ENCODE measurements at regions not wholly inside any gene's neighbourhood (a gene's known extent, or its start where the extent isn't known, plus 50 kb on each side); places are given as distances from the start of the nearest gene placed in this dataset.
"Not testable (repeated sequence)": the region's sequence is repeated elsewhere in the genome, so short reads cannot be mapped to it uniquely, and the experiment has no call there.

GRCh38 chr16:88176591-88177180, 206.1 kb upstream of the ZNF469 start:
- H3K36me3 Mint-ChIP-seq; H3K9me3 Mint-ChIP-seq; H3K27ac ChIP-seq (ENCODE audit: low read length); CTCF ChIA-PET; H3K9me3 ChIP-seq; H3K4me1 Mint-ChIP-seq; H3K4me3 Mint-ChIP-seq; H3K27ac Mint-ChIP-seq; H3K4me1 ChIP-seq (ENCODE audit: control insufficient read depth in 1 of 2, extremely low read depth in 1 of 2, insufficient read depth in 2 of 2, low read length in 2 of 2); DNase-seq; H3K27me3 ChIP-seq (replicated peaks in 1 of 2; ENCODE audit: control insufficient read depth in 2 of 2, extremely low read depth in 1 of 2, insufficient read depth in 2 of 2, low read length in 1 of 2); ATAC-seq (replicated peaks in 1 of 4); H3K36me3 ChIP-seq (ENCODE audit: control insufficient read depth in 2 of 2, extremely low read depth in 1 of 2, insufficient read depth in 1 of 2, low read length in 1 of 2); H3K4me3 ChIP-seq (ENCODE audit: control insufficient read depth in 1 of 2, extremely low read depth in 1 of 2, low read length in 1 of 2); POLR2A ChIA-PET: not testable (repeated sequence)
- WGBS (ENCODE audit: insufficient coverage), result 80% methylated on average over 1 of the region's 23 CpGs
- peaks cover 10% of the 10 kb centered on the region in 2 donors for H3K27me3 Mint-ChIP-seq

- CTCF ChIA-PET, result not testable (repeated sequence)
These were observed 204.5 kb upstream of the ZNF469 start for GRCh38 chr16:88178251-88178650.

GRCh38 chr16:88178896-88179295, 203.9 kb upstream of the ZNF469 start:
- H3K27ac ChIP-seq (ENCODE audit: low read length); CTCF ChIA-PET; ATAC-seq (replicated peaks in 1 of 4); H3K4me3 Mint-ChIP-seq; H3K4me1 ChIP-seq (ENCODE audit: control insufficient read depth in 1 of 2, extremely low read depth in 1 of 2, insufficient read depth in 2 of 2, low read length in 2 of 2); H3K36me3 Mint-ChIP-seq; H3K9me3 Mint-ChIP-seq; H3K4me1 Mint-ChIP-seq; H3K27me3 ChIP-seq (replicated peaks in 1 of 2; ENCODE audit: control insufficient read depth in 2 of 2, extremely low read depth in 1 of 2, insufficient read depth in 2 of 2, low read length in 1 of 2); POLR2A ChIA-PET; H3K9me3 ChIP-seq; H3K27ac Mint-ChIP-seq; H3K36me3 ChIP-seq (ENCODE audit: control insufficient read depth in 2 of 2, extremely low read depth in 1 of 2, insufficient read depth in 1 of 2, low read length in 1 of 2); H3K4me3 ChIP-seq (ENCODE audit: control insufficient read depth in 1 of 2, extremely low read depth in 1 of 2, low read length in 1 of 2); H3K27me3 Mint-ChIP-seq; DNase-seq: not testable (repeated sequence)
- WGBS (ENCODE audit: insufficient coverage), result 76% methylated on average over 10 of the region's 15 CpGs

More at GRCh38 chr16:88178251-88178650, 204.5 kb upstream of the ZNF469 start:
- DNase-seq; POLR2A ChIA-PET; H3K27ac ChIP-seq (ENCODE audit: low read length); H3K27ac Mint-ChIP-seq; H3K27me3 ChIP-seq (replicated peaks in 1 of 2; ENCODE audit: control insufficient read depth in 2 of 2, extremely low read depth in 1 of 2, insufficient read depth in 2 of 2, low read length in 1 of 2); ATAC-seq (replicated peaks in 1 of 4); H3K4me3 Mint-ChIP-seq; H3K4me3 ChIP-seq (ENCODE audit: control insufficient read depth in 1 of 2, extremely low read depth in 1 of 2, low read length in 1 of 2); H3K4me1 Mint-ChIP-seq; H3K36me3 ChIP-seq (ENCODE audit: control insufficient read depth in 2 of 2, extremely low read depth in 1 of 2, insufficient read depth in 1 of 2, low read length in 1 of 2); H3K27me3 Mint-ChIP-seq; H3K4me1 ChIP-seq (ENCODE audit: control insufficient read depth in 1 of 2, extremely low read depth in 1 of 2, insufficient read depth in 2 of 2, low read length in 2 of 2); H3K9me3 ChIP-seq; H3K9me3 Mint-ChIP-seq; H3K36me3 Mint-ChIP-seq: not testable (repeated sequence)
- 33% methylated on average over 3 of the region's 15 CpGs for WGBS (ENCODE audit: insufficient coverage)

DNA sequence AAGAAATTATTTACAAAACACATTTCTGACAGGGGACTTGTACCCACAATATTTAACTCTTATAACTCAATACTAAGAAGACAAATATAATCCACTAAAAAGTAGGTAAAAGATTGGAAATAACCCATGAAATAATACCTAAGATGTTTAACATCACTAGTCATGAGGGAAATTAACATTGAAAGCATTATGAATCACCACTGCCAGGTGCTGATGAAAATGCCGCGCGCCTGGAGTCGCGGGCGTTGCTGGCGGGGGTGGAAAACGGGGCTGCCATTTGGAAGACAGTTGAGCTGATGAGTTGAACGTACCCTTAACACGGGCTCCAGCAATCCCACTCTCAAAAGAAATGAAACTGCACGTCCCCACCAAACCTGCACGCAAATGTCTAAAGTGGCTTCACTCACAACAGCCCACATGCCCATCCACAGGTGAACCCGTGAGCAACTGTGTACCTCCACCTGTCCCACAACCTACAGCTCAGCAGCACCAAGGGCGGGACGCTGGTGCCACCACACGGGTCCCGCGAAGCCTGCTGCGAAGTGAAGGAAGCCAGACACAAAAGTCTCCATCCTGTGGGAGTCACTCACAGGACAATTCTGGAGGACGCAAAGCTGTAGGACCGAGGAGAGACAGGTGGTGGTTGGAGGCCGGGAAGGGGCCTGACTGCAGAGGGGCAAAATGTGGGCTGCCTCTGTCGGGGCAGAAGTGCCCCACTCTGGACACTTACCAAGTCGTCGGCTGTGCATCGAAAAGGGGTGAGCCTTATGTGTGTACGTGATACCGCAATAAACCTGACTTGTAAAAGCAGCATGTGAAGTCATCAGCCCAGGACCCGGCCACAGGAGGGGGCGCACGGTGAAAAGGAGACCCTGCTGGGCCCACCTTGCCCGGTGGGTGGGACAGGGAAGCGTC, 199.5 kb upstream of the ZNF469 start:
- DNase-seq; H3K9me3 ChIP-seq; H3K27me3 Mint-ChIP-seq; ATAC-seq (replicated peaks in 1 of 4); POLR2A ChIA-PET; H3K27ac ChIP-seq (ENCODE audit: low read length); H3K4me1 ChIP-seq (ENCODE audit: control insufficient read depth in 1 of 2, extremely low read depth in 1 of 2, insufficient read depth in 2 of 2, low read length in 2 of 2); CTCF ChIA-PET; H3K4me3 Mint-ChIP-seq; H3K9me3 Mint-ChIP-seq; H3K36me3 Mint-ChIP-seq; H3K27ac Mint-ChIP-seq; H3K36me3 ChIP-seq (ENCODE audit: control insufficient read depth in 2 of 2, extremely low read depth in 1 of 2, insufficient read depth in 1 of 2, low read length in 1 of 2); H3K4me1 Mint-ChIP-seq; H3K4me3 ChIP-seq (ENCODE audit: control insufficient read depth in 1 of 2, extremely low read depth in 1 of 2, low read length in 1 of 2): not testable (repeated sequence)
- WGBS (ENCODE audit: insufficient coverage), result 88% methylated on average over 23 of the region's 33 CpGs
- H3K27me3 ChIP-seq (replicated peaks in 1 of 2; ENCODE audit: control insufficient read depth in 2 of 2, extremely low read depth in 1 of 2, insufficient read depth in 2 of 2, low read length in 1 of 2), result peaks cover 0 to 12% of the 10 kb centered on the region in 2 experiments

GRCh38 chr16:88184053-88184452, 198.7 kb upstream of the ZNF469 start:
- WGBS (ENCODE audit: insufficient coverage), result 81% methylated on average over 4 of the region's 14 CpGs
- CTCF ChIA-PET, result not testable (repeated sequence)

DNA sequence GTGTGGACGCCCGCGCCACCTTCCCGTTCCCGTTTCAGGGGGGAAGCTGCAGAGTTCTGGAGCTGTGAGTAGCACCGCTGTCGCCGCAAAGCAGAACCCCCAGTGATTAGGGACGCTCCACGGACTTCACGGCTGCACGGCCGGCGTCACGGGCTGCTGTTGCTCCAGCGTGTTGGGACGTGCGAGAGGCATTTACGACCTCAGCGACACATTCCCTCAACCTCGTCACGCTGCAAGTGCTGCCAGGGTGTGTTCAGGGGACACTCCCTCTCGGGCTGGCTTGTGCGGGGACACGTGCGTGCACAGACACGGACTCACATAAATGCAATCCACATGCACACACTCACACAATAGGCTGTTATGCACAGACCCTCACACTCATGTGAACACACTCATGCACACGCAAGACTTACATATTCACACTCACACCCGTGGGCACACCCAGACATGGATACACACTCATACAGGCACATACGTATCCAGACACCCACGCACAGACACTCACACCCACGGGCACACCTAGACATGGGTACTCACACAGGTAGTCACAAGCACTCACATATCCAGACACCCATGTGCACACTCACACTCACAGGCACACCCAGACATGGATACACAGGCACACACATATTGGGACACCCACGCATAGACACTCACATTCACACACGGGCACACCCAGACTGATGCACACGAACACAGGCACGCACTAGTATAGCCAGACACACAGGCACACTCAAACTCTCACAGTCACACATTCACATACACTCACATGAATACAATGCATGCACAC, 198.0 kb upstream of the ZNF469 start:
- H3K27ac Mint-ChIP-seq; ATAC-seq (replicated peaks in 1 of 4); H3K27me3 Mint-ChIP-seq; DNase-seq; H3K27ac ChIP-seq (ENCODE audit: low read length); H3K36me3 Mint-ChIP-seq; H3K36me3 ChIP-seq (ENCODE audit: control insufficient read depth in 2 of 2, extremely low read depth in 1 of 2, insufficient read depth in 1 of 2, low read length in 1 of 2); H3K9me3 Mint-ChIP-seq; H3K4me3 ChIP-seq (ENCODE audit: control insufficient read depth in 1 of 2, extremely low read depth in 1 of 2, low read length in 1 of 2); POLR2A ChIA-PET; CTCF ChIA-PET; H3K9me3 ChIP-seq; H3K4me1 Mint-ChIP-seq; H3K4me1 ChIP-seq (ENCODE audit: control insufficient read depth in 1 of 2, extremely low read depth in 1 of 2, insufficient read depth in 2 of 2, low read length in 2 of 2); H3K4me3 Mint-ChIP-seq: not testable (repeated sequence)
- H3K27me3 ChIP-seq (replicated peaks in 1 of 2; ENCODE audit: control insufficient read depth in 2 of 2, extremely low read depth in 1 of 2, insufficient read depth in 2 of 2, low read length in 1 of 2), result peaks cover 0 to 12% of the 10 kb centered on the region in 2 experiments
- 94% methylated on average over 24 of the region's 36 CpGs for WGBS (ENCODE audit: insufficient coverage)

More at GRCh38 chr16:88184053-88184452, 198.7 kb upstream of the ZNF469 start:
- H3K27ac Mint-ChIP-seq; DNase-seq; H3K4me3 ChIP-seq (ENCODE audit: control insufficient read depth in 1 of 2, extremely low read depth in 1 of 2, low read length in 1 of 2); H3K36me3 Mint-ChIP-seq; ATAC-seq (replicated peaks in 1 of 4); H3K27ac ChIP-seq (ENCODE audit: low read length); H3K36me3 ChIP-seq (ENCODE audit: control insufficient read depth in 2 of 2, extremely low read depth in 1 of 2, insufficient read depth in 1 of 2, low read length in 1 of 2); H3K9me3 ChIP-seq; H3K9me3 Mint-ChIP-seq; H3K4me3 Mint-ChIP-seq; H3K4me1 ChIP-seq (ENCODE audit: control insufficient read depth in 1 of 2, extremely low read depth in 1 of 2, insufficient read depth in 2 of 2, low read length in 2 of 2); POLR2A ChIA-PET; H3K4me1 Mint-ChIP-seq; H3K27me3 Mint-ChIP-seq: not testable (repeated sequence)
- H3K27me3 ChIP-seq (replicated peaks in 1 of 2; ENCODE audit: control insufficient read depth in 2 of 2, extremely low read depth in 1 of 2, insufficient read depth in 2 of 2, low read length in 1 of 2), result peaks cover 0 to 12% of the 10 kb centered on the region in 2 experiments

All from T-cell (primary cell).